ENCODE measurements at regions not wholly inside any gene's neighbourhood (a gene's known extent, or its start where the extent isn't known, plus 50 kb on each side); places are given as distances from the start of the nearest gene placed in this dataset.

DNA sequence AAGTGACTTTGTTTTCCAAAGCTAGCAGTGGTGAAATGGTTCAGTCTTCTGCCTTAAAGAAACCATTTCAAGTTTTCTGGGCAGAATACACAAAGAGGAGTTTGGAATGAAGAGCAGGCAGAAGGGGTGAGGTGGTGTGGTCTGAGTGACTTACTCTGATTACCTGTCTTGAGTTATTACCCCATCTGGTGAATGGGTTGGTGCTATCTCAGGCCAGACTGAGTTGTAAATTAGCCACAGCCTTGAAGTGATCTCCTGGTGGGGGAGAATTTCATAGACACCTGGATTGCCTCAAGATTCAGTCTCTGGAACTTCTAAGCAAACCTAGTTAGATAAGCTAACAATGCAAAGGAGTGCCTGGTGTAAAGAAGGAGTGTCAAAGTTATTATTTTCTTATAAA lies 983.5 kb upstream of the NXPH2 start:
- DNase-seq (ENCODE audit: low read depth) = no peak
- TF ChIP-seq, protein P1, sequence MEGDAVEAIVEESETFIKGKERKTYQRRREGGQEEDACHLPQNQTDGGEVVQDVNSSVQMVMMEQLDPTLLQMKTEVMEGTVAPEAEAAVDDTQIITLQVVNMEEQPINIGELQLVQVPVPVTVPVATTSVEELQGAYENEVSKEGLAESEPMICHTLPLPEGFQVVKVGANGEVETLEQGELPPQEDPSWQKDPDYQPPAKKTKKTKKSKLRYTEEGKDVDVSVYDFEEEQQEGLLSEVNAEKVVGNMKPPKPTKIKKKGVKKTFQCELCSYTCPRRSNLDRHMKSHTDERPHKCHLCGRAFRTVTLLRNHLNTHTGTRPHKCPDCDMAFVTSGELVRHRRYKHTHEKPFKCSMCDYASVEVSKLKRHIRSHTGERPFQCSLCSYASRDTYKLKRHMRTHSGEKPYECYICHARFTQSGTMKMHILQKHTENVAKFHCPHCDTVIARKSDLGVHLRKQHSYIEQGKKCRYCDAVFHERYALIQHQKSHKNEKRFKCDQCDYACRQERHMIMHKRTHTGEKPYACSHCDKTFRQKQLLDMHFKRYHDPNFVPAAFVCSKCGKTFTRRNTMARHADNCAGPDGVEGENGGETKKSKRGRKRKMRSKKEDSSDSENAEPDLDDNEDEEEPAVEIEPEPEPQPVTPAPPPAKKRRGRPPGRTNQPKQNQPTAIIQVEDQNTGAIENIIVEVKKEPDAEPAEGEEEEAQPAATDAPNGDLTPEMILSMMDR (IDR thresholded peaks at IDR 0.05; ENCODE audit: insufficient read depth, low read depth, low read length) = no peak
- H3K4me3 ChIP-seq (ENCODE audit: low read depth, low read length) = no peak overlapping the region

DNA sequence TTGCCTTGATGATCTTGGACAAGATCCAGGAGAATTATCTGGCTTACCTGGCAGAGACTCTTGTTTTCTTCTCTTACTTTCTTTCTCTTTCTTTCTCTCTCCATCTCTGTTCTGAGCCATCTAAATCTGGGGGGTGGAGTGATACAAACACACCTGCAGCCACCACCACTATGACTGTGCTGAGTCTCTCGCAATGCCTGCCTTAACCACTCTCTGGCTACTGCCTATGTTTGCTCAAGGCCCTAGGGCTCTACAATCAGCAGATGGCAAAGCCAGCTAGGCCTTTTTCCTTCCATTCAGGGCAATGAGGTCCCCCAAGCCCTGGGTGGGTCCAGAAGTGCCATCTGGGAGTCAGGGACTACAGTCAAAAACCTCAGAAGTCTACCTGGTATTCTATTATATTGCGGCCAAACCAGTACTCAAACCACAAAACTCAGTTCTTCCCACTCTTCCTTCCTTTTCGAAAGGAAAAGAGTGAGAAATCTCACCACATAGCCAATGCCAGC lies 978.9 kb upstream of the NXPH2 start:
- no peak overlapping the region for H3K4me3 ChIP-seq (ENCODE audit: low read depth, low read length)
- TF ChIP-seq, protein P1 (IDR thresholded peaks at IDR 0.05; ENCODE audit: insufficient read depth, low read depth, low read length) = no peak
- no peak for DNase-seq (ENCODE audit: low read depth)

DNA sequence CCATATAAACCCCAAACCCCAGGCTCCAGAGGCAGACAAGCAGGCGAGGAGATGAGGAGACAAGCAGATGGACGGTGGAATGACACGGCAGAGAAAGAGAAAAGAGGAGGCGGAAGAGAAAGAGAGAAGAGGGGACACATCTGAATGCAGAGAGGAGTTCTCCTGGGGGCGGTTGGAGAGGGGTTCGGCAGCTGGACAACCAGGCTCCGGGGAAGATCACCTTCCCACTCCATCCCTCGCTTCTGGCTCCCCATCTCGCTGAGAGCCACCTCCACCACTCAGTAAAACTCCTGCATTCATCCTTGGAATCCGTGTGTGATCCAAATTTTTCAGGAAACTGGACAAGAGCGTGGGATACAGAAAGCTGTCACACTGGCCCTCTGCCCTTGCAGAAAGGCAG lies 966.7 kb upstream of the NXPH2 start:
- TF ChIP-seq, protein P1 (IDR thresholded peaks at IDR 0.05; ENCODE audit: insufficient read depth, low read depth, low read length) = no peak
- DNase-seq (ENCODE audit: low read depth) = no peak

DNA sequence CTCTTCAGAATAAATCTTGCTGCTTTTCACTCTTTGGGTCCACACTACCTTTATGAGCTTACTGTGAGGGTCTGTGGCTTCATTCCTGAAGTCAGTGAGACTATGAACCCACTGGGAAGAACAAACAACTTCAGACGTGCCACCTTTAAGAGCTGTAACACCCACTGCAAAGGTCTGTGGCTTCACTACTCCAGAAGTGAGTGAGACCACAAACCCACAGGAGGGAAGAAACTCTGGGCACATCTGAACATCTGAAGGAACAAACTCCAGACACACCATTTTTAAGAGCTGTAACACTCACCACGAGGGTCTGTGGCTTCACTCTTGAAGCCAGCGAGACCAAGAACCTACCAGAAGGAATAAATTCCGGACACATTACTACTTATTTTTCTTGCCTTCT lies 964.1 kb upstream of the NXPH2 start:
- H3K4me3 ChIP-seq (ENCODE audit: low read depth, low read length) = no peak overlapping the region
- TF ChIP-seq, protein P1 (IDR thresholded peaks at IDR 0.05; ENCODE audit: insufficient read depth, low read depth, low read length) = no peak
- DNase-seq (ENCODE audit: low read depth) = no peak

More for the DNA sequence above, 966.7 kb upstream of the NXPH2 start:
- H3K4me3 ChIP-seq (ENCODE audit: low read depth, low read length) = no peak overlapping the region

DNA sequence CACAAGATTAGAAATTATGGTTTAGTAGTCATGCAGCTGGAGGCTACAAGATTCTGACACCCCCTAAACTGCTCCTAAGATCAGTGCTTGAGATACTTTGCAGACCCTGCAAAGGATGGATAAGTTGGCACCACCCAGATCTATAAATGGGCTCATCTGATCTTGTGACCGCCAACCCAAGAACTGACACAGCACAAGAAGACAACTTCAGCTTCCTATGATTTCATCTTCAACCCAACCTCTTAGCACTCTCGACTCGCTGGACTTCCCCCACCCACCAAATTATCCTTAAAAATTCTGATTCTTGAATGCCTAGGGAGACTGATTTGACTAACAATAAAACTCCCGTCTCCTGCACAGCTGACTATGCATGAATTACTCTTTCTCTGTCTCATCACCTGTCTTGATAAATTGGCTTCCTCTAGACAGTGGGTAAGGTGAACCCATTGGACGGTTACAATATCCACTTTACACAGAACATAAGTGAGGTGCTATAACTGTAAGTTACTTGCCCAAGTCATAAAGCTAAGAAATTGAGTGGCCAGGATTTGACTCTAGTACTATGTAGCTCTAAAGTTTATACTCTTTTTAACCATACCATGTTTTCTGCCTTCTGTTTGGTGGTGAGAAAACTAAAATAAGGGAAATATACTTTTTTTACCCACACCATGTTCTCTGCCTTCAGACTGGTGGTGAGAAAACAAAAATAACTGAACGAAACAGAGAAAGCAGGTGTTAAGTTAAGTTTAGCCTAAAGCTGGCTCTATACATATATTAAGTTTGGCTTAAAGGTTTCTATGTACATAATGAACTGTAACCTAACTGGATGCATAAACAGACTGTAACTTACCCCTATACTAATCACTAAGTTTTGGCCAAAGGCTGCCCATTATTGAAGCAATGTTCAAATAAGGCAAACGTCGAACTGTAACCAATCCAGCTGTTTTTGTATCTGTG lies 962.3 kb upstream of the NXPH2 start:
- DNase-seq (ENCODE audit: low read depth) = no peak
- H3K4me3 ChIP-seq (ENCODE audit: low read depth, low read length) = no peak overlapping the region
- TF ChIP-seq, protein P1 (IDR thresholded peaks at IDR 0.05; ENCODE audit: insufficient read depth, low read depth, low read length) = no peak

DNA sequence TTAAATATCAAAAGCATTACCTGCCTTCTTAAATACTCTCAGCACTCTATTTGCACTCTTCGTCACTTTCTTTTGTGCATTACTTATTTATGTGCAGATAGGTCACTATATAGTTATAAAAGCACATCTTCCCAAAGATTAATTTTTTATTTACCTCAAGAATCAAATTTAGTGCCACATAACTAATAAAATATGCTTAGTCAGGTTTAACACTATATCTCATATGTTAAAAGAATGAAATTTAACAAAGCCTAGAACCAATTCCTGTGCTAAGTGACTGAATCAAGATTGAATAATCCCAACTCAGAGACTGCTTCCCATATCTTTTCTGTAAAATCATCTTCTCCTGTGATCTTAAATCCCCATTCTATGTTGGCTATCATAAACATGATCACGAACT lies 957.5 kb upstream of the NXPH2 start:
- DNase-seq (ENCODE audit: low read depth) = no peak
- TF ChIP-seq, protein P1 (IDR thresholded peaks at IDR 0.05; ENCODE audit: insufficient read depth, low read depth, low read length) = no peak
- no peak overlapping the region for H3K4me3 ChIP-seq (ENCODE audit: low read depth, low read length)
